HCT116 (cell line): ENCODE measurements at regions not wholly inside any gene's neighbourhood (a gene's known extent, or its start where the extent isn't known, plus 50 kb on each side); places are given as distances from the start of the nearest gene placed in this dataset.

Source experiments
- ATAC-seq: fragments of 200-7000 bp; cut with Tn5 transposase; 2 replicates; pipeline ENCODE4 v1.9.1; 2020; ENCODE audit warnings: mild to moderate bottlenecking, moderate library complexity
- BruUV-seq: library from RNA; stranded (reverse); fragments of 400-500 nt; replicated peaks from 2 replicates; lab custom pipeline; 2021; lab: Mats Ljungman, UMichigan
- CTCF ChIA-PET: fragments of 300-600 bp; sonication (Branson Sonifier 250); formaldehyde crosslinking; loops from one replicate; lab custom pipeline; 2021; ENCODE audit warnings: antibody characterized with exemption; lab: Charles Lee
- POLR2A ChIA-PET: fragments of 300-600, 350-600 bp; sonication (Branson Sonifier 250); formaldehyde crosslinking; loops from one replicate; lab custom pipeline; 2021; ENCODE audit warnings: antibody characterized with exemption; lab: Charles Lee
- RAD21 ChIA-PET, 2 experiments: fragments of 300-600 bp; sonication (Branson Sonifier 250); formaldehyde crosslinking; loops; one replicate each; lab custom pipeline; 2023; ENCODE audit warnings: low total read pairs in 2 of 2; ENCODE audit not compliant: uncharacterized antibody in 2 of 2, unreplicated experiment in 2 of 2, low non-redundant PET in 1 of 2; lab: Charles Lee
- DNase-seq: peaks from one replicate; pipeline ENCODE4 v3.0.0-alpha.2; 2010; ENCODE audit warnings: low read depth, low spot score
- H2AFZ ChIP-seq: fragments of 200-600 bp; shearing (Covaris generic), sonication (generic); 2 replicates; pipeline ENCODE4 v1.6.1; 2017; ENCODE audit warnings: low read depth, mixed run types, mixed read lengths, antibody characterized with exemption, low read length; ENCODE audit not compliant: poor library complexity, severe bottlenecking
- H3K27ac ChIP-seq: 2 replicates; pipeline ENCODE4 v1.5.1; 2012; ENCODE audit warnings: low read depth, low read length
- H3K27me3 ChIP-seq: fragments of 200-600 bp; sonication (generic); 2 replicates; pipeline ENCODE4 v1.6.1; 2016; ENCODE audit warnings: mixed run types, low read length, mixed read lengths; ENCODE audit not compliant: insufficient read depth
- H3K36me3 ChIP-seq, 2 experiments: fragments of 200-500 bp in 1 of 2; fragments of 200-600 bp in 1 of 2; sonication (Bioruptor generic) in 1 of 2; sonication (generic) in 1 of 2; 2 replicates each; pipeline versions ENCODE4 v1.5.1 to v1.6.1; 2014 to 2016; ENCODE audit warnings: low read length in 2 of 2, inconsistent platforms in 1 of 2, mixed read lengths in 1 of 2, mixed run types in 1 of 2; ENCODE audit not compliant: insufficient read depth in 2 of 2, control insufficient read depth in 1 of 2
- H3K4me1 ChIP-seq, 2 experiments: fragments of 200-600 bp in 1 of 2; sonication (generic) in 1 of 2; 2 replicates each; pipeline versions ENCODE4 v1.5.1 to v1.6.1; 2012 to 2017; ENCODE audit warnings: low read length in 2 of 2, inconsistent platforms in 1 of 2, mild to moderate bottlenecking in 1 of 2, mixed read lengths in 1 of 2, mixed run types in 1 of 2, moderate library complexity in 1 of 2; ENCODE audit not compliant: insufficient read depth in 2 of 2, control insufficient read depth in 1 of 2
- H3K4me2 ChIP-seq: fragments of 200-600 bp; sonication (generic); 2 replicates; pipeline ENCODE4 v1.6.1; 2017; ENCODE audit warnings: mixed run types, low read length, mixed read lengths
- H3K4me3 ChIP-seq, 2 experiments: fragments of 200-600 bp in 1 of 2; sonication (generic) in 1 of 2; replicated peaks in 1 of 2; 2 replicates each; pipeline ENCODE4 v1.5.1; 2011 to 2016; ENCODE audit warnings: low read length in 2 of 2, control low read depth in 1 of 2, low read depth in 1 of 2, mild to moderate bottlenecking in 1 of 2, mixed read lengths in 1 of 2, mixed run types in 1 of 2
- H3K79me2 ChIP-seq: fragments of 200-600 bp; sonication (generic); 2 replicates; pipeline ENCODE4 v1.6.1; 2017; ENCODE audit warnings: mild to moderate bottlenecking, mixed run types, low read length, moderate library complexity, mixed read lengths; ENCODE audit not compliant: insufficient read depth
- H3K9ac ChIP-seq: fragments of 200-600 bp; sonication (generic); 2 replicates; pipeline ENCODE4 v1.6.1; 2016; ENCODE audit warnings: low read length, mixed read lengths
- H3K9me2 ChIP-seq: fragments of 200-600 bp; sonication (generic), shearing (Covaris generic); 2 replicates; pipeline ENCODE4 v1.6.1; 2017; ENCODE audit warnings: mixed run types, mild to moderate bottlenecking, moderate library complexity; ENCODE audit not compliant: insufficient read depth
- H3K9me3 ChIP-seq, 2 experiments: fragments of 200-500 bp in 1 of 2; fragments of 200-600 bp in 1 of 2; sonication (Bioruptor generic) in 1 of 2; sonication (generic) in 1 of 2; 2 replicates each; pipeline ENCODE4 v1.6.1; 2014 to 2017; ENCODE audit warnings: low read length in 2 of 2, mixed read lengths in 2 of 2, inconsistent platforms in 1 of 2, low read depth in 1 of 2, mild to moderate bottlenecking in 1 of 2, mixed run types in 1 of 2, moderate library complexity in 1 of 2; ENCODE audit not compliant: control insufficient read depth in 1 of 2, insufficient read depth in 1 of 2
- H4K20me1 ChIP-seq: fragments of 200-600 bp; sonication (generic), shearing (Covaris generic); 2 replicates; pipeline ENCODE4 v1.6.1; 2017; ENCODE audit warnings: mixed run types, mild to moderate bottlenecking, moderate library complexity; ENCODE audit not compliant: insufficient read depth
- ATF3 ChIP-seq: IDR thresholded peaks from 2 replicates; pipeline ENCODE4 v1.6.1; 2012
- CBX3 ChIP-seq: IDR thresholded peaks from 2 replicates; pipeline ENCODE4 v1.6.1; 2012; ENCODE audit warnings: low read depth
- CEBPB ChIP-seq: IDR thresholded peaks from 2 replicates; pipeline ENCODE4 v1.6.1; 2012; ENCODE audit warnings: low read depth
- EGR1 ChIP-seq: IDR thresholded peaks from 2 replicates; pipeline ENCODE4 v1.6.1; 2012; ENCODE audit warnings: low read depth
- ELF1 ChIP-seq: IDR thresholded peaks from 2 replicates; pipeline ENCODE4 v1.6.1; 2012; ENCODE audit warnings: low read depth, borderline replicate concordance
- EZH2 ChIP-seq: fragments of 200-600 bp; sonication (generic); IDR thresholded peaks from 2 replicates; pipeline ENCODE4 v1.6.1; 2017; ENCODE audit warnings: antibody characterized with exemption, mixed run types
- EZH2phosphoT487 ChIP-seq: fragments of 200-600 bp; IDR thresholded peaks from 2 replicates; pipeline ENCODE4 v1.6.1; 2018; ENCODE audit warnings: antibody characterized with exemption, borderline replicate concordance
- FOSL1 ChIP-seq: IDR thresholded peaks from 2 replicates; pipeline ENCODE4 v1.6.1; 2012; ENCODE audit warnings: low read depth
- JUND ChIP-seq: IDR thresholded peaks from 2 replicates; pipeline ENCODE4 v1.6.1; 2012
- MAX ChIP-seq: IDR thresholded peaks from 2 replicates; pipeline ENCODE4 v1.6.1; 2012
- POLR2A ChIP-seq: IDR thresholded peaks from 2 replicates; pipeline ENCODE4 v1.7.0; 2011; ENCODE audit warnings: borderline replicate concordance; ENCODE audit not compliant: insufficient read depth, insufficient read length; ENCODE audit errors: extremely low read depth
- RAD21 ChIP-seq: IDR thresholded peaks from 2 replicates; pipeline ENCODE4 v1.6.1; 2012; ENCODE audit warnings: low read depth, mild to moderate bottlenecking
- SRF ChIP-seq: IDR thresholded peaks from 2 replicates; pipeline ENCODE4 v1.6.1; 2012; ENCODE audit warnings: low read depth
- TCF7L2 ChIP-seq: IDR thresholded peaks from 2 replicates; pipeline ENCODE4 v1.7.0; 2011; ENCODE audit warnings: borderline replicate concordance, inconsistent platforms; ENCODE audit not compliant: insufficient read depth, insufficient read length; ENCODE audit errors: extremely low read depth
- YY1 ChIP-seq: IDR thresholded peaks from 2 replicates; pipeline ENCODE4 v1.6.1; 2011; ENCODE audit warnings: low read length, low read depth, moderate library complexity, mild to moderate bottlenecking; ENCODE audit not compliant: insufficient replicate concordance; ENCODE audit errors: extremely low read depth
- ZFX ChIP-seq: fragments of 450-650 bp; IDR thresholded peaks from 2 replicates; pipeline ENCODE4 v1.6.1; 2017
- ZNF274 ChIP-seq: fragments of 200-500 bp; sonication (Bioruptor generic); IDR thresholded peaks from 2 replicates; pipeline ENCODE4 v1.6.1; 2014; ENCODE audit warnings: mild to moderate bottlenecking, low read depth, low read length, inconsistent platforms
- intact Hi-C: fragments of 100-400 bp; cut with micrococcal nuclease; formaldehyde crosslinking; loops from 2 replicates; pipeline ENCODE4 v1.10.0; 2022
- TF ChIP-seq, protein P1 (sequence below): IDR thresholded peaks from 2 replicates; pipeline ENCODE4 v1.6.1; 2011; ENCODE audit warnings: mild to moderate bottlenecking, low read length, moderate library complexity; ENCODE audit not compliant: insufficient replicate concordance; ENCODE audit errors: extremely low read depth
- TF ChIP-seq, protein P2 (sequence below), 3 experiments: fragments of 200-600 bp in 1 of 3; sonication (generic) in 1 of 3; IDR thresholded peaks in 2 of 3; conservative IDR thresholded peaks in 1 of 3; 2 replicates each; pipeline ENCODE4 v1.5.1; 2012 to 2017; ENCODE audit warnings: low read depth in 2 of 3, low read length in 2 of 3, antibody characterized with exemption in 1 of 3, borderline replicate concordance in 1 of 3, control low read depth in 1 of 3, mild to moderate bottlenecking in 1 of 3, mixed read lengths in 1 of 3, mixed run types in 1 of 3, moderate library complexity in 1 of 3; ENCODE audit not compliant: insufficient read depth in 1 of 3

- H3K27me3 ChIP-seq, result no peaks in the 10 kb centered on the region
- intact Hi-C loops, result no loop called here
- ChIA-PET RAD21 (no interaction called here), CTCF (no interaction called here), POLR2A (no interaction called here)
- no peak overlapping the region for H3K9ac ChIP-seq
- H3K9me3 ChIP-seq, result no peaks in the 10 kb centered on the region
- ATAC-seq (no peak), DNase-seq (no peak)
- BruUV-seq, result no TSS peak
- TF ChIP-seq CEBPB (no peak), ZNF274 (no peak), EGR1 (no peak), JUND (no peak), MAX (no peak), CBX3 (no peak), YY1 (no peak), EZH2phosphoT487 (no peak), ELF1 (no peak), ATF3 (no peak), RAD21 (no peak), FOSL1 (no peak), ZFX (no peak), TCF7L2 (no peak), EZH2 (no peak), SRF (no peak), POLR2A (no peak)
- TF ChIP-seq, protein P1, sequence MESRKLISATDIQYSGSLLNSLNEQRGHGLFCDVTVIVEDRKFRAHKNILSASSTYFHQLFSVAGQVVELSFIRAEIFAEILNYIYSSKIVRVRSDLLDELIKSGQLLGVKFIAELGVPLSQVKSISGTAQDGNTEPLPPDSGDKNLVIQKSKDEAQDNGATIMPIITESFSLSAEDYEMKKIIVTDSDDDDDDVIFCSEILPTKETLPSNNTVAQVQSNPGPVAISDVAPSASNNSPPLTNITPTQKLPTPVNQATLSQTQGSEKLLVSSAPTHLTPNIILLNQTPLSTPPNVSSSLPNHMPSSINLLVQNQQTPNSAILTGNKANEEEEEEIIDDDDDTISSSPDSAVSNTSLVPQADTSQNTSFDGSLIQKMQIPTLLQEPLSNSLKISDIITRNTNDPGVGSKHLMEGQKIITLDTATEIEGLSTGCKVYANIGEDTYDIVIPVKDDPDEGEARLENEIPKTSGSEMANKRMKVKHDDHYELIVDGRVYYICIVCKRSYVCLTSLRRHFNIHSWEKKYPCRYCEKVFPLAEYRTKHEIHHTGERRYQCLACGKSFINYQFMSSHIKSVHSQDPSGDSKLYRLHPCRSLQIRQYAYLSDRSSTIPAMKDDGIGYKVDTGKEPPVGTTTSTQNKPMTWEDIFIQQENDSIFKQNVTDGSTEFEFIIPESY, result no peak
- TF ChIP-seq, protein P2, sequence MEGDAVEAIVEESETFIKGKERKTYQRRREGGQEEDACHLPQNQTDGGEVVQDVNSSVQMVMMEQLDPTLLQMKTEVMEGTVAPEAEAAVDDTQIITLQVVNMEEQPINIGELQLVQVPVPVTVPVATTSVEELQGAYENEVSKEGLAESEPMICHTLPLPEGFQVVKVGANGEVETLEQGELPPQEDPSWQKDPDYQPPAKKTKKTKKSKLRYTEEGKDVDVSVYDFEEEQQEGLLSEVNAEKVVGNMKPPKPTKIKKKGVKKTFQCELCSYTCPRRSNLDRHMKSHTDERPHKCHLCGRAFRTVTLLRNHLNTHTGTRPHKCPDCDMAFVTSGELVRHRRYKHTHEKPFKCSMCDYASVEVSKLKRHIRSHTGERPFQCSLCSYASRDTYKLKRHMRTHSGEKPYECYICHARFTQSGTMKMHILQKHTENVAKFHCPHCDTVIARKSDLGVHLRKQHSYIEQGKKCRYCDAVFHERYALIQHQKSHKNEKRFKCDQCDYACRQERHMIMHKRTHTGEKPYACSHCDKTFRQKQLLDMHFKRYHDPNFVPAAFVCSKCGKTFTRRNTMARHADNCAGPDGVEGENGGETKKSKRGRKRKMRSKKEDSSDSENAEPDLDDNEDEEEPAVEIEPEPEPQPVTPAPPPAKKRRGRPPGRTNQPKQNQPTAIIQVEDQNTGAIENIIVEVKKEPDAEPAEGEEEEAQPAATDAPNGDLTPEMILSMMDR (IDR thresholded peaks at IDR 0.05 in 2 of 3, conservative IDR thresholded peaks at IDR 0.05 in 1 of 3; ENCODE audit: borderline replicate concordance in 1 of 3, insufficient read depth in 1 of 3, low read depth in 2 of 3, low read length in 2 of 3), result no peak
- H4K20me1 ChIP-seq, result no peaks in the 10 kb centered on the region
- no peaks in the 10 kb centered on the region for H3K79me2 ChIP-seq
- H3K9me2 ChIP-seq, result no peaks in the 10 kb centered on the region
- H3K4me2 ChIP-seq, result no peak overlapping the region
- no peak overlapping the region for H2AFZ ChIP-seq
- H3K27ac ChIP-seq, result no peak overlapping the region
- no peaks in the 10 kb centered on the region for H3K4me1 ChIP-seq
- no peaks in the 10 kb centered on the region for H3K36me3 ChIP-seq
- no peak overlapping the region for H3K4me3 ChIP-seq
Observed at GRCh38 chr6:169042061-169042460, 211.6 kb downstream of the THBS2 start.
